ENCODE measurements at regions not wholly inside any gene's neighbourhood (a gene's known extent, or its start where the extent isn't known, plus 50 kb on each side); places are given as distances from the start of the nearest gene placed in this dataset.

DNA sequence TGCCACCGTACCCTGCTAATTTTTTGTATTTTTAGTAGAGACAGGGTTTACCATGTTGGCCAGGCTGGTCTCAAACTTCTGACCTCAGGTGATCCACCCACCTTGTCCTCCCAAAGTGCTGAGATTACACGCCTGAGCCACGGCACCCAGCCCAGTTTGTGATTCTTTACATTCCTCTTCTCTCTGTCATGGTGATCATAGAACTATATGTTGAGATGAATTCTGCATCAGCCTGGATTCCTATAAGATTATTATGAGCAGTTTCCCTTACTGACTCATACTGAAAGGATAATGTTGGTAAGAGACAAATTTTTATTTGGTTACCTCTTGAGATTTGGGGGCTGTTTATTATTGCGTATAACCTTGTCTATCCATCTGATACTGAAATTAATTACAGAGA lies 121.5 kb upstream of the CSNK1A1L start:
- Histone ChIP-seq H3K9me3 (ENCODE audit: control insufficient read depth in 2 of 3, insufficient read depth in 1 of 3, low read length in 3 of 3) (no peaks in the 10 kb centered on the region), H3K4me3 (ENCODE audit: low read length in 3 of 3) (no peak overlapping the region), H3K4me1 (ENCODE audit: control insufficient read depth in 2 of 3, insufficient read depth in 2 of 3, low read depth in 1 of 3, low read length in 3 of 3) (no peaks in the 10 kb centered on the region), H3K27ac (ENCODE audit: low read depth in 2 of 2, low read length in 2 of 2) (no peak overlapping the region), H3K27me3 (ENCODE audit: control insufficient read depth, insufficient read depth, low read length) (no peaks in the 10 kb centered on the region), H3K9ac (ENCODE audit: low read length in 3 of 3) (no peak overlapping the region), H3K36me3 (ENCODE audit: control insufficient read depth in 2 of 3, insufficient read depth in 3 of 3, low read length in 3 of 3) (no peaks in the 10 kb centered on the region)
- intact Hi-C loops (cut with DNase I), result no loop called here
- TF ChIP-seq, protein P1, sequence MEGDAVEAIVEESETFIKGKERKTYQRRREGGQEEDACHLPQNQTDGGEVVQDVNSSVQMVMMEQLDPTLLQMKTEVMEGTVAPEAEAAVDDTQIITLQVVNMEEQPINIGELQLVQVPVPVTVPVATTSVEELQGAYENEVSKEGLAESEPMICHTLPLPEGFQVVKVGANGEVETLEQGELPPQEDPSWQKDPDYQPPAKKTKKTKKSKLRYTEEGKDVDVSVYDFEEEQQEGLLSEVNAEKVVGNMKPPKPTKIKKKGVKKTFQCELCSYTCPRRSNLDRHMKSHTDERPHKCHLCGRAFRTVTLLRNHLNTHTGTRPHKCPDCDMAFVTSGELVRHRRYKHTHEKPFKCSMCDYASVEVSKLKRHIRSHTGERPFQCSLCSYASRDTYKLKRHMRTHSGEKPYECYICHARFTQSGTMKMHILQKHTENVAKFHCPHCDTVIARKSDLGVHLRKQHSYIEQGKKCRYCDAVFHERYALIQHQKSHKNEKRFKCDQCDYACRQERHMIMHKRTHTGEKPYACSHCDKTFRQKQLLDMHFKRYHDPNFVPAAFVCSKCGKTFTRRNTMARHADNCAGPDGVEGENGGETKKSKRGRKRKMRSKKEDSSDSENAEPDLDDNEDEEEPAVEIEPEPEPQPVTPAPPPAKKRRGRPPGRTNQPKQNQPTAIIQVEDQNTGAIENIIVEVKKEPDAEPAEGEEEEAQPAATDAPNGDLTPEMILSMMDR (IDR thresholded peaks at IDR 0.05; ENCODE audit: borderline replicate concordance, extremely low read depth, insufficient read depth), result no peak
- FAIRE-seq (no peak), DNase-seq (no peak)

- no peak overlapping the region for H3K27ac ChIP-seq (ENCODE audit: low read depth in 2 of 2, low read length in 2 of 2)
- DNase-seq (no peak), FAIRE-seq (no peak)
- TF ChIP-seq, protein P1 (IDR thresholded peaks at IDR 0.05; ENCODE audit: borderline replicate concordance, extremely low read depth, insufficient read depth), result no peak
- intact Hi-C loops (cut with DNase I), result no loop called here
- H3K36me3 ChIP-seq (ENCODE audit: control insufficient read depth in 2 of 3, insufficient read depth in 3 of 3, low read length in 3 of 3), result no peaks in the 10 kb centered on the region
- no peak overlapping the region for H3K4me3 ChIP-seq (ENCODE audit: low read length in 3 of 3)
- no peak overlapping the region for H3K9ac ChIP-seq (ENCODE audit: low read length in 3 of 3)
- no peaks in the 10 kb centered on the region for H3K4me1 ChIP-seq (ENCODE audit: control insufficient read depth in 2 of 3, insufficient read depth in 2 of 3, low read depth in 1 of 3, low read length in 3 of 3)
- H3K27me3 ChIP-seq (ENCODE audit: control insufficient read depth, insufficient read depth, low read length), result no peaks in the 10 kb centered on the region
- H3K9me3 ChIP-seq (ENCODE audit: control insufficient read depth in 2 of 3, insufficient read depth in 1 of 3, low read length in 3 of 3), result no peaks in the 10 kb centered on the region
Measured at GRCh38 chr13:37225414-37226070, 120.1 kb upstream of the CSNK1A1L start.

DNA sequence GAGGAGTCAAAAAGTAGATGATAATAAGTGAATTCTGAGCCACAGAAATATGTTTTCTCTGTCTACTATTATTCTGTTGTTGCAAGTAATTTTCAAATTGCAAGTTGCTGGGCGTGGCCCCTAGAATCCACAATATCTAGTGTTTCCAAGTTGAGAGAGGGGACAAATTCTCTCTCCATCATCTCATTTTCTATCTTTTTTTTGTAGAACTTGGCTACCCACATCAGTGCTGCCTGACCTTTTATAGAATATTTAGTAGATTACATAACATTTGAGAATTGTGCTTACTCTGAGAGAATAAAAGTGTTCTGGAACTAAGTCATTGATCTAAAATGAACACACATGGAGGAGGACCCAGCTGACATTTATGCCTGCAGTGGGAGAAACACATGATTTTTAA lies 110.9 kb upstream of the CSNK1A1L start:
- no peaks in the 10 kb centered on the region for H3K27me3 ChIP-seq (ENCODE audit: control insufficient read depth, insufficient read depth, low read length)
- intact Hi-C loops (cut with DNase I), result no loop called here
- TF ChIP-seq, protein P1 (IDR thresholded peaks at IDR 0.05; ENCODE audit: borderline replicate concordance, extremely low read depth, insufficient read depth), result no peak
- no peaks in the 10 kb centered on the region for H3K9me3 ChIP-seq (ENCODE audit: control insufficient read depth in 2 of 3, insufficient read depth in 1 of 3, low read length in 3 of 3)
- H3K36me3 ChIP-seq (ENCODE audit: control insufficient read depth in 2 of 3, insufficient read depth in 3 of 3, low read length in 3 of 3), result no peaks in the 10 kb centered on the region
- H3K4me3 ChIP-seq (ENCODE audit: low read length in 3 of 3), result no peak overlapping the region
- H3K4me1 ChIP-seq (ENCODE audit: control insufficient read depth in 2 of 3, insufficient read depth in 2 of 3, low read depth in 1 of 3, low read length in 3 of 3), result no peaks in the 10 kb centered on the region
- no peak for FAIRE-seq
- DNase-seq, result no peak
- H3K27ac ChIP-seq (ENCODE audit: low read depth in 2 of 2, low read length in 2 of 2), result no peak overlapping the region
- H3K9ac ChIP-seq (ENCODE audit: low read length in 3 of 3), result no peak overlapping the region

DNA sequence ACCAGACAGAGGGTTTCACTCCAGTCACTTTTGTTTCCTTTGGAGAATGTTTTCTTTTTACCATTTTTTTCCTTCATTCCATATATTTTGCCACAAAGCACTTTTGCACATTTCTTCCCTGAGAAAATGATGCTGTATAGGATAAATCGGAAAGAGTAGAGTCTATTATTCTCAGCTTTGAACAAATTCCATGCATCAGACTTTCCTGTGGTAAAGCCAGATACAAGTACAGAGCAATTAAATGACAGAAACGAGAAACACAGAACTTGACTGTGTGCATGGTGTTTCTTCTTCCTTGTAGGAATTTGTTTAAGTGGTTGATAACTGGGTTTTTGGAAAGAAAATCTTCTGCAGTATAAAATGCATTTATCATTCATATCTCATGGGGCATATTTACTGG lies 107.4 kb upstream of the CSNK1A1L start:
- Histone ChIP-seq H3K36me3 (ENCODE audit: control insufficient read depth in 2 of 3, insufficient read depth in 3 of 3, low read length in 3 of 3) (no peaks in the 10 kb centered on the region), H3K4me1 (ENCODE audit: control insufficient read depth in 2 of 3, insufficient read depth in 2 of 3, low read depth in 1 of 3, low read length in 3 of 3) (no peaks in the 10 kb centered on the region), H3K9ac (ENCODE audit: low read length in 3 of 3) (no peak overlapping the region), H3K4me3 (ENCODE audit: low read length in 3 of 3) (no peak overlapping the region), H3K27ac (ENCODE audit: low read depth in 2 of 2, low read length in 2 of 2) (no peak overlapping the region), H3K9me3 (ENCODE audit: control insufficient read depth in 2 of 3, insufficient read depth in 1 of 3, low read length in 3 of 3) (no peaks in the 10 kb centered on the region), H3K27me3 (ENCODE audit: control insufficient read depth, insufficient read depth, low read length) (no peaks in the 10 kb centered on the region)
- FAIRE-seq (no peak), DNase-seq (no peak)
- TF ChIP-seq, protein P1 (IDR thresholded peaks at IDR 0.05; ENCODE audit: borderline replicate concordance, extremely low read depth, insufficient read depth), result no peak
- intact Hi-C loops (cut with DNase I), result no loop called here
